GM12892 (cell line): ENCODE measurements at regions not wholly inside any gene's neighbourhood (a gene's known extent, or its start where the extent isn't known, plus 50 kb on each side); places are given as distances from the start of the nearest gene placed in this dataset.

ENCODE experiments used
- POLR2A ChIP-seq: IDR thresholded peaks from 2 replicates; pipeline ENCODE4 v1.6.1; 2011; ENCODE audit warnings: low read depth, low read length, control low read depth
- POLR2AphosphoS5 ChIP-seq: IDR thresholded peaks from 2 replicates; pipeline ENCODE4 v1.6.1; 2011; ENCODE audit warnings: low read depth, low read length, control low read depth
- TAF1 ChIP-seq: IDR thresholded peaks from 2 replicates; pipeline ENCODE4 v1.6.1; 2011; ENCODE audit warnings: low read depth, mild to moderate bottlenecking, control low read depth, low read length, borderline replicate concordance

- TF ChIP-seq POLR2AphosphoS5 (no peak), POLR2A (no peak), TAF1 (no peak)
These were observed 58.0 kb upstream of the FSTL4 start for GRCh38 chr5:133670336-133670735.
